Right renal pelvis (tissue), 4 donors: ENCODE measurements at regions not wholly inside any gene's neighbourhood (a gene's known extent, or its start where the extent isn't known, plus 50 kb on each side); places are given as distances from the start of the nearest gene placed in this dataset.
A peak's percentile ranks its signal among the peaks of the same experiment; 100 is the strongest.
"Not testable (repeated sequence)": the region's sequence is repeated elsewhere in the genome, so short reads cannot be mapped to it uniquely, and the experiment has no call there.

Experiments
- DNase-seq, 4 donors: peaks; one replicate each; pipeline ENCODE4 v3.0.0-alpha.2; 2013; ENCODE audit warnings: low read depth in 4 of 4, low spot score in 3 of 4, missing footprints in 1 of 4

DNA sequence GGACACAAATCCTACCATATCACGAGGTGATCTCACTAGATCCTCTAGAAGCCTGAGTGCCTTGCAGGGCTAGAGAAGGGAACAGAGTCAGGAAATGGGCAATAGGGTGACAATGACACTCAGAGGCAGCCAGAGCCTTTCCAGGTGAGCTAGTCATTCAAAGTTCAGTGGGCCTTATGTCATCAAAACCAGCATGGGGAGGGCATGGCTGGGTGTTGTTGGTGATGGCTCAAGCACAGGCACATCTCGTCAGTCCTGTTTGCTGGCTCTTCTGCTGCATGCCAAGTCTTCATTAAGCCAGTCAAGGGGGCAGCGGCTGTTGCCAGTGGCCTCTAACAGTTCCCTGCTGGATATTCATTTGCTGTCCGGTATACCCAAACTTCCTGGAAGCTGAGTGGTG is 99.6 kb upstream of the USP24 start:
- DNase-seq, result no peak

- DNase-seq, result no peak
These were observed 98.7 kb upstream of the USP24 start for GRCh38 chr1:55313903-55314302.

GRCh38 chr1:55311979-55312378 is 96.8 kb upstream of the USP24 start:
- no peak for DNase-seq

GRCh38 chr1:55311057-55311641 is 96.0 kb upstream of the USP24 start:
- no peak for DNase-seq

DNA sequence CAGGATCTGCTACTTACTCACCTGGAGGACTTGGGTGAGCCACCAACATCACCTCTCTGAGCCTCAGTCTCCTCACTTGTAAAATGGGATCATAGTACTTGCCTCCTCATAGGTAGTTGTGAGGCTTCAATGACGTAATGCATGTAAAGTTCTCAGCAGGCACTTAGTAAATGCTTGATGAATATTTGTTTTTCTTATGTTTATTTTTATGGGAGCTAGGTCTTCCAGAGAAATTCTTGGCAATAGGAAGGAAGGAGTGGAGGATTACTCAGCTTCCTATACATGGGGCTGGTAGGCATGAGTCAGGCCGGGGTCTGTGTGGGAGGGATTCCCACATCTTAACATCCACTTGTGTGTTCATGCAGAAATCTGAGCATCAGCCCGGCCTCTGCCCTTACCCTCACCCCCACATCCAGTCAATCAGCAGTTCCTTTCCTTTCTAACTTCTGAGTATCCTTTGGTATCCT is 95.4 kb upstream of the USP24 start:
- no peak for DNase-seq

DNA sequence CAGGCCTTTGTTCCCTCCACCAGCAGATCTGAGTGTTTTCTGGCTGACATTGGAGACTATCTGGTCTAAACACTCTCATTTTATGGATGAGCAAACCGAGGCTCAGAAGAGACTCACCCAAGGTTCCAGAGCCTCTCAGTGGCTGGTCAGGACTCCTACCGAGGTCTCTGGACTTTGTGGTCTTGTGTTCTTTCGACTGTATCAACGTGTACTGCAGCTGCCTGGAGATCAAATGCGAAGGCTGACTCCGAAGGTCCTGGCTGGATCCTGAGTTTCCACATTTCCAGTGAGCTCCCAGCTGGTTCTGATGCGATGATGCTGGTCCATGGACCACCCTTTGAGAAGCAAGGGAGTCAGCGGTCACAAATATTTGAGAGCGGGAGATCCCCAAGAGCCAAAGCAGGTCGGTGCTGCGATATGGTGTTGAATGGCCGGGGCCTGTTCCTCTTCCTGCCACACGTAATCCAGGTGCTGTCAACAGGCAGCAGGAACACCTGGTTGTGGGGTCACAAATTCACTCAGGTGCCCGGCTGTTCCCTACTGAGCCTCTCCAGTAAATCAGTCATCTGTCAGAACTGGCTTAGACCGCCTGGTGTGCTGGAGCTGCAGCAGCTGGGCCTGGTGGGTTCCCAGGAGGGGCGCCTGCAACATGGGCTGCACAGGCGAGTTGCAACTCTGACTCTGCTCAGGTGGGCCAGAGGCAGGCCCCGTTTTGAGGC is 94.8 kb upstream of the USP24 start:
- DNase-seq, result no peak

GRCh38 chr1:55309053-55309452 is 93.9 kb upstream of the USP24 start:
- no peak for DNase-seq

- no peak for DNase-seq
These were observed 90.6 kb upstream of the USP24 start for GRCh38 chr1:55305735-55306134.

GRCh38 chr1:55304229-55304740 is 89.1 kb upstream of the USP24 start:
- DNase-seq, result no peak

DNA sequence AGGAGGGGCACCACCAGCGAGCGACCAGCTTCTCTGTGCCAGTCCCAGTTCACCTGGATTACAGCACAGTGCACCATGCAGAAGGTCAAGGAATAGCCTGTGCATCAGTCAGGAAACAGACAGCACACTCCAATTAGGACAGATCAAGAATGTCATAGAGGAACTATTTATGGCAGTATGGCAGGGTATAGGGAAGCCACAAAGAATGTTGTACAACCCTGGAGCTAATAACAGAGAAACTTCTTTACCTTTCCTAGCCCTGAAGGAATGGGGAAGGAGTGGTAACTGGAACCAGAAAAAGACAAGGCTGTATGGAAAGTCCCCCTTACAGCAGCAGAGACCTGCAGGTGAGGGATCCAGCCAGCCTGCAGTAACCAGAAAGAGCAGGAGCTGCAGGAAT is 87.8 kb upstream of the USP24 start:
- no peak for DNase-seq

DNA sequence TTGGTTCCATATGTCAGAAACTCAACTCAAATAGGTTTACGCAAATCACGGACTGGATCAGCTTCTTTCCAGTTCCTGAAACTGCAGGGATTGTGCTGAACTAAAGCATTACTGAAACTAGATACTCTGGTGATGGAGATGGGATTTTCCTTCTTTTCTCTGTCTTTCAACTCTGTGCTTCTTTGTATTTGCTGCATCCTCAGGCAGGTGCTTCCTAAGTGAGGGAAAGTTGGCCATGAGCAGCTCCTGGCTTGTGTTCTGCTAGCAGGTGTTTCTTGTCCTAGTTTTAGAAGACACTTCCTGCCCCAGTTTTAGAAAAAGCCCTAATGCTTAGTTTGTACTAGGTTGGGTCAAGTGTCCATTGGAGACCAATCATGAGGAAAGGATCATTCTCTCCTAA is 86.7 kb upstream of the USP24 start:
- DNase-seq, result no peak

GRCh38 chr1:55300975-55301374 is 85.8 kb upstream of the USP24 start:
- no peak for DNase-seq

DNA sequence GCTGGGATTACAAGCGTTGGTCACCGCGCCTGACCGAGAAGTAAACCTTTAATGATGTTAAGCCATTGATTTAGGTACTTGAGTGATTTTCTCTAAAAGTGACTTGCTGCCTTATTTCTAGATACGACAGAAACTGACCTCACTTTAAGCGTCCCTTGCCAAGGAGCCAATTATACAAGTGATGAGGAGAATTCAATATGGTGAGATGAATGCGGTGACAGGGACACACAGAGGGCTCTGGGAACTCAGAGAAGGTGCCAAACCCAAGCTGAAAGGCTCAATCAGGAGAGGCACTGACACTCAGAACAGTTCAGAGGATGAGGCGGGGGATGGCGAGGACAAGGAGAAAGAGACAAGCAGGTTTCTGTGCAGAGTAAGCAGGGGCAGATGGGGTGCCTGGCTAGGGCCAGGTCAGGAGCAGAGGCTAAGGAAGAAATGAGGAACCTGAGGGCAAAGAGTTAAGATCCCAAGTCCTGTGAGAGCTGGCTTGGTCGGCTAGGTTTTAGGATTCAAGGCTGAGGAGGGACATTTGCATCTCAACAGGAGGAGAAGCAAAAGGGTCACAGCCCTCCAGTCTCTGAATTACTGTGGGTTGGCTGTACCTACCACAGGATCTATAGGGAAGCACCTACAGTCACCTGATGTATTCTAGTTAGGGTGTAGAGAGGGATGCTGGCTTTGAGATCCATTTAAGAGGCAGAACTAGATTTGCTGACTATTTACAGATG is 83.2 kb upstream of the USP24 start:
- DNase-seq, result no peak

GRCh38 chr1:55296247-55296646 is 81.1 kb upstream of the USP24 start:
- DNase-seq, result not testable (repeated sequence)

GRCh38 chr1:55289614-55290013 is 74.5 kb upstream of the USP24 start:
- DNase-seq, result no peak

- no peak for DNase-seq
These were observed 73.9 kb upstream of the USP24 start for GRCh38 chr1:55289042-55289441.

DNA sequence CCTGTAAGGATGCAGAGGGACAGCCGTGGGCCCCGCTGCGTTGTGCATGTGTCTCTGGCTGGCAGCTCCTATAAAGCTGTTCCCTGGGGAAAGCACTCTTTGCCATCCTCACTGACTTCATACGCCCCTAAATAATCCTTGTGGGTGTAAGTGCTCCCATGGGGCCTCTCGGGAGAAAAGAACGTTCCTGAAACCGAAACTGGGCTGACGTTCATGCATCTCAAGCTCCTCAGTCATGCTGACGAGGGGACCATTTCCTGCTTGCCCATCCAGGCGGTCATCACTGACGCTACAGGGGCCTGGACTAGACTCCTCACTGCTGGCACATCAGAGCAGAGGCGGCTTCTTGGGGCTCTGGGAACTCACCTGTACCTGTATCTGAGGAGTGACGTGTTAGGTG is 73.1 kb upstream of the USP24 start:
- DNase-seq, result no peak

GRCh38 chr1:55287723-55288122 is 72.6 kb upstream of the USP24 start:
- no peak for DNase-seq

- no peak for DNase-seq
These were observed 71.9 kb upstream of the USP24 start for GRCh38 chr1:55286856-55287602.

DNA sequence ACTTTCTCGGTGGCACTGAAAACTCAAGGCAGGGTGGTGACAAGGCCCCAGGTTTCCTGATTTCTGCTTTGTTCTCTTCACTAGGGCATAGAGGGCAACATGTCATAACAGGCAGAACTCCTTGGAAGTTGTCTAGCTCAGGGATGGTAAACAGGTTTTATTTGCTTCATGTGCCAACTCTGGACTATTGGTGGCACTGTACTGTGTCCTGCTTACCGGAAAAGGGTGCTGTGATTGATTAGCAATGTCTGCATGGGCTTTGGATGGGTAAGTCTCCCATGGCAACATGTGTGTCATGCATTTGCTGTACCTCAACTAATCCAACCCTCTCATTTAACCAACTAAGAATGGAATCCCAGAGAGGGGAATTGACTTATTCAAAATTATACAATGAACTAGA is 70.7 kb upstream of the USP24 start:
- DNase-seq, result no peak

GRCh38 chr1:55284856-55285255 is 69.7 kb upstream of the USP24 start:
- DNase-seq, result peak; percentile 16 to 42 (median 26)
